ENCODE measurements at regions not wholly inside any gene's neighbourhood (a gene's known extent, or its start where the extent isn't known, plus 50 kb on each side); places are given as distances from the start of the nearest gene placed in this dataset.

- no peak for TF ChIP-seq POLR2A (IDR thresholded peaks at IDR 0.05)
- TF ChIP-seq CTCF (IDR thresholded peaks at IDR 0.05): no peak
- TF ChIP-seq EP300 (IDR thresholded peaks at IDR 0.05): no peak
These were observed 385.1 kb upstream of the MAF start for GRCh38 chr16:79985606-79986005.
